22Rv1 (cell line): ENCODE measurements at regions not wholly inside any gene's neighbourhood (a gene's known extent, or its start where the extent isn't known, plus 50 kb on each side); places are given as distances from the start of the nearest gene placed in this dataset.
A peak's percentile ranks its signal among the peaks of the same experiment; 100 is the strongest.

Experiments
- H3K27ac ChIP-seq: fragments of 450-650 bp; 2 replicates; pipeline ENCODE4 v1.5.1; 2017
- CTCF ChIP-seq: fragments of 450-650 bp; IDR thresholded peaks from 2 replicates; pipeline ENCODE4 v1.5.1; 2017; ENCODE audit warnings: mild to moderate bottlenecking
- ZFX ChIP-seq: fragments of 450-650 bp; IDR thresholded peaks from 2 replicates; pipeline ENCODE4 v1.6.1; 2017; ENCODE audit warnings: antibody characterized with exemption, borderline replicate concordance

GRCh38 chr4:175946472-175947116, 119.0 kb upstream of the WDR17 start:
- TF ChIP-seq CTCF (no peak), ZFX (no peak)
- no peak overlapping the region for H3K27ac ChIP-seq

GRCh38 chr4:175947117-175947722, 118.4 kb upstream of the WDR17 start:
- TF ChIP-seq CTCF (peak; percentile 82), ZFX (no peak)
- no peak overlapping the region for H3K27ac ChIP-seq

GRCh38 chr4:175951794-175952193, 113.8 kb upstream of the WDR17 start:
- H3K27ac ChIP-seq: no peak overlapping the region
- TF ChIP-seq CTCF (no peak), ZFX (no peak)

GRCh38 chr4:175953116-175953515, 112.5 kb upstream of the WDR17 start:
- TF ChIP-seq CTCF (no peak), ZFX (no peak)
- H3K27ac ChIP-seq: no peak overlapping the region

- TF ChIP-seq ZFX (no peak), CTCF (peak; percentile 36)
- H3K27ac ChIP-seq: no peak overlapping the region
Measured at GRCh38 chr4:175953960-175954521, 111.6 kb upstream of the WDR17 start.

- no peak overlapping the region for H3K27ac ChIP-seq
- TF ChIP-seq ZFX: no peak
- TF ChIP-seq CTCF: no peak
Measured at GRCh38 chr4:175954685-175955084, 111.0 kb upstream of the WDR17 start.

GRCh38 chr4:175961604-175962003, 104.0 kb upstream of the WDR17 start:
- TF ChIP-seq ZFX (no peak), CTCF (no peak)
- no peak overlapping the region for H3K27ac ChIP-seq
